Activated CD4-positive, alpha-beta T cell treated with anti-CD3 and anti-CD28 coated beads for 36 hours (primary cell): ENCODE measurements at regions not wholly inside any gene's neighbourhood (a gene's known extent, or its start where the extent isn't known, plus 50 kb on each side); places are given as distances from the start of the nearest gene placed in this dataset.

Source experiments
- ATAC-seq: fragments of 200-7000 bp; cut with Tn5 transposase; one replicate; pipeline ENCODE4 v1.10.0; 2021; ENCODE audit warnings: mild to moderate bottlenecking, moderate library complexity
- CTCF ChIA-PET: fragments of 350-600 bp; sonication (Branson Sonifier 250); formaldehyde crosslinking; loops from one replicate; lab custom pipeline; 2021; ENCODE audit warnings: antibody characterized with exemption; lab: Charles Lee
- POLR2A ChIA-PET: fragments of 350-600 bp; sonication (Branson Sonifier 250); formaldehyde crosslinking; loops from one replicate; lab custom pipeline; 2021; ENCODE audit warnings: antibody characterized with exemption, inconsistent platforms; lab: Charles Lee
- DNase-seq: peaks from one replicate; pipeline ENCODE4 v3.0.0-alpha.2; 2020
- H3K27ac Mint-ChIP-seq: one replicate; pipeline ENCODE4 v1.8.0; 2021; ENCODE audit warnings: mixed read lengths
- H3K27me3 Mint-ChIP-seq: one replicate; pipeline ENCODE4 v1.8.0; 2021; ENCODE audit warnings: mixed read lengths
- H3K36me3 Mint-ChIP-seq: one replicate; pipeline ENCODE4 v1.8.0; 2021; ENCODE audit warnings: low read depth, mixed read lengths
- H3K4me1 Mint-ChIP-seq: one replicate; pipeline ENCODE4 v1.8.0; 2021; ENCODE audit warnings: mixed read lengths
- H3K4me3 Mint-ChIP-seq: one replicate; pipeline ENCODE4 v1.8.0; 2021; ENCODE audit warnings: mild to moderate bottlenecking, moderate library complexity, mixed read lengths
- H3K9me3 Mint-ChIP-seq: one replicate; pipeline ENCODE4 v1.8.0; 2021; ENCODE audit warnings: low read depth, mixed read lengths
- intact Hi-C, 2 experiments: fragments of 100-400 bp; cut with DNase I in 1 of 2; cut with micrococcal nuclease in 1 of 2; formaldehyde crosslinking; loops; one replicate each; pipeline versions ENCODE4 v1.14.2 to v1.15.1; 2022 to 2024; cut with DNase I, micrococcal nuclease

DNA sequence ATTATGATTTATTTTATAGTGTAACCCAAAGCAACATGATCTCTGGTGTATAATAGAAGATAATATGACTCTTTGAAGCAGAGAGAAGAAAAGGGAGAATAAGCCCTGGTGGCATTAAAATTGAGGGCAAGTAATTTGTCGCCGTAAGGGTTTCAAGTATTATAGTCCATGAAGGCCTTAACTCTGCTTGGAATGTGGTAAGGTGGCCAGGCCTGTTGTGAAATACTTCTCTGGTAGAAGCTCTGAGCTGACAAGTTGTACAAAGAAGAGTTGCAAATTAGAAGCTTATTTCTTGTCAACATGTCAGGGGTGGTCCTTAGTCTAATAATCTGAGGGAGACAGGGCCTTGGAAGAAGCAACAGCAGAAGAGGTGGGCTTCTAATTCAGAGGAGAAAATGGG is 151.7 kb upstream of the HHIP start:
- Mint-ChIP-seq H3K27me3 (peaks cover 1% of the 10 kb centered on the region), H3K9me3 (no peaks in the 10 kb centered on the region), H3K27ac (no peak overlapping the region), H3K4me3 (no peak overlapping the region), H3K36me3 (no peaks in the 10 kb centered on the region), H3K4me1 (peaks cover 5% of the 10 kb centered on the region)
- ChIA-PET POLR2A (no interaction called here), CTCF (no interaction called here)
- intact Hi-C loops, result no loop called here
- no peak for ATAC-seq
- DNase-seq, result no peak

DNA sequence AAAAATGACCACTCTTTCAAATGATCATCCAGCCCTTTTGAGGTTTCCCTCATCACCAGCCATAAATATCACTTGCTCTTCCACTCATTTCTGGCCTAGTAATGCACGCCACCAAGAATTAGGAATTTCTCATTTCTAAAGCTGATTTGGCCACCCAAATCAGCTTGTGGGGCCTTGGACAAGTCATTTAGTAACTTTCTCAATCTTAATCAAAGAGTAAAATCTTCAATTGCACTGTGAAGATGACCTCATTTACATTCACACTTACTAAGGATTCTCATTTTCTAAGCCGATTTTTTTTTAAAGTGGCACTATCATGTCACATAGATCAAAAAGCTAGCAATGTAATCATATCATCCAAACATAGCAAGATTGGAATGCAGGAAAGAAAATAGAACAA is 150.0 kb upstream of the HHIP start:
- Mint-ChIP-seq H3K4me3 (no peak overlapping the region), H3K9me3 (no peaks in the 10 kb centered on the region), H3K4me1 (peaks cover 8% of the 10 kb centered on the region), H3K27ac (no peak overlapping the region), H3K36me3 (no peaks in the 10 kb centered on the region), H3K27me3 (peaks cover 1% of the 10 kb centered on the region)
- POLR2A ChIA-PET, result no interaction called here
- CTCF ChIA-PET, result interaction anchor here (0.8 kb wide), 1 partner anchor 21 kb away, joined by 3 read pairs; no protein-coding TSS in a partner anchor
- ATAC-seq, result peak; percentile 39
- intact Hi-C loops, result no loop called here
- no peak for DNase-seq

- ChIA-PET POLR2A (no interaction called here), CTCF (no interaction called here)
- Mint-ChIP-seq H3K27ac (no peak overlapping the region), H3K36me3 (no peaks in the 10 kb centered on the region), H3K4me3 (no peak overlapping the region), H3K9me3 (no peaks in the 10 kb centered on the region), H3K4me1 (peaks cover 8% of the 10 kb centered on the region), H3K27me3 (peaks cover 1% of the 10 kb centered on the region)
- peak; percentile 65 for ATAC-seq
- no peak for DNase-seq
- intact Hi-C loops, result no loop called here
These were observed 146.2 kb upstream of the HHIP start for GRCh38 chr4:144499777-144500176.

- peaks cover 3% of the 10 kb centered on the region for H3K4me1 Mint-ChIP-seq
- intact Hi-C loops, result no loop called here
- no peaks in the 10 kb centered on the region for H3K36me3 Mint-ChIP-seq
- DNase-seq (no peak), ATAC-seq (no peak)
- H3K9me3 Mint-ChIP-seq, result no peaks in the 10 kb centered on the region
- H3K27me3 Mint-ChIP-seq, result no peaks in the 10 kb centered on the region
- H3K27ac Mint-ChIP-seq, result no peak overlapping the region
- no peak overlapping the region for H3K4me3 Mint-ChIP-seq
- ChIA-PET CTCF (interaction anchor here (0.7 kb wide), 1 partner anchor 37 kb away, joined by 3 read pairs; no protein-coding TSS in a partner anchor), POLR2A (no interaction called here)
These were observed 144.7 kb upstream of the HHIP start for GRCh38 chr4:144501231-144501780.

DNA sequence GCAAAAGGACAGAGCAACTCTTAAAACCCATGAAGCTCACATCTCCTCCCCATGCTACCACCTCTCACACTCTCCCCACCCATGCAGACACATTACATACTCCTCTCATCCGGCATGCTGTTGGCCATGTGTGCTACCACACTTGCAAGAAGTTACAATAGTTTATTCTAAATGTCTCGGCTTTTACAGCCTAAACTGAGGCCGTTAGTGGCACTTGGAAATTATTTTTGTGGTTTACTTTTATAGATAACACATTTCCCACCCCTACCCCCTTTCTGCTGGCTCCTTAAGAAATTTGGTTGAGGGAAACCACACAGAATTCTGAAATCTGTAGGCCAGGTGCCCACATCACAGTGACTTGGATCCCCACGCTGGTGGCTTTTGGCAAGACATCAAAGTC is 141.1 kb upstream of the HHIP start:
- ChIA-PET POLR2A (no interaction called here), CTCF (no interaction called here)
- H3K4me1 Mint-ChIP-seq, result peaks cover 3% of the 10 kb centered on the region
- H3K27ac Mint-ChIP-seq, result no peak overlapping the region
- H3K4me3 Mint-ChIP-seq, result no peak overlapping the region
- DNase-seq, result no peak
- intact Hi-C loops, result no loop called here
- H3K27me3 Mint-ChIP-seq, result no peaks in the 10 kb centered on the region
- no peak for ATAC-seq
- no peaks in the 10 kb centered on the region for H3K36me3 Mint-ChIP-seq
- no peaks in the 10 kb centered on the region for H3K9me3 Mint-ChIP-seq

GRCh38 chr4:144507311-144508101 is 138.4 kb upstream of the HHIP start:
- Mint-ChIP-seq H3K9me3 (no peaks in the 10 kb centered on the region), H3K4me1 (no peaks in the 10 kb centered on the region), H3K36me3 (no peaks in the 10 kb centered on the region), H3K27ac (no peak overlapping the region), H3K4me3 (no peak overlapping the region), H3K27me3 (no peaks in the 10 kb centered on the region)
- ChIA-PET CTCF (no interaction called here), POLR2A (no interaction called here)
- intact Hi-C loops, result no loop called here
- no peak for ATAC-seq
- DNase-seq, result no peak

GRCh38 chr4:144509088-144510015 is 136.6 kb upstream of the HHIP start:
- Mint-ChIP-seq H3K4me1 (no peaks in the 10 kb centered on the region), H3K4me3 (no peak overlapping the region), H3K9me3 (no peaks in the 10 kb centered on the region), H3K36me3 (no peaks in the 10 kb centered on the region), H3K27ac (no peak overlapping the region), H3K27me3 (no peaks in the 10 kb centered on the region)
- POLR2A ChIA-PET, result no interaction called here
- ATAC-seq (no peak), DNase-seq (no peak)
- intact Hi-C loops, result no loop called here
- CTCF ChIA-PET, result no interaction called here

DNA sequence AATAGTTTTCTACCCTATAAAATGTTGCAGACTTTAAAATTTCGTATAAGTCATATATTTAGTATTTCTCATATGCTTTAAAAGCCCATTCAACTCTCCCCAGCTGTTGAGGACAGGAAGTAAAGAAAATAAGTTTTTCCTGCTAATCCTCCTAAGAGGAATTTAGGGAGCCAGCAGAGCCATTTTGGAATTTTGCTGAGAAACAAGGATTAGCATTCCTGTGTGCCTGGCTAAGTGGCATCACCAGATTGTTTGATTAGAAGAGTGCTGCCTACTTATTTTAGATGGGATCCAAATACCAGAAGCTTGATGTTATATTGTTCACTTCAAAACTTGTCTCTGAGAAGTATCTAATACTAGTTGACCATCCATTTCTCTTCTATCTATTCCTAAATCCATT is 131.2 kb upstream of the HHIP start:
- DNase-seq (no peak), ATAC-seq (no peak)
- Mint-ChIP-seq H3K27me3 (no peaks in the 10 kb centered on the region), H3K27ac (no peak overlapping the region), H3K4me3 (no peak overlapping the region), H3K36me3 (no peaks in the 10 kb centered on the region), H3K4me1 (no peaks in the 10 kb centered on the region), H3K9me3 (no peaks in the 10 kb centered on the region)
- intact Hi-C loops, result no loop called here
- ChIA-PET CTCF (no interaction called here), POLR2A (no interaction called here)

- ChIA-PET CTCF (interaction anchor here (0.7 kb wide), 1 partner anchor 255 kb away, joined by 3 read pairs; no protein-coding TSS in a partner anchor), POLR2A (no interaction called here)
- DNase-seq (no peak), ATAC-seq (no peak)
- Mint-ChIP-seq H3K4me1 (no peaks in the 10 kb centered on the region), H3K4me3 (no peak overlapping the region), H3K36me3 (no peaks in the 10 kb centered on the region), H3K27me3 (no peaks in the 10 kb centered on the region), H3K9me3 (no peaks in the 10 kb centered on the region), H3K27ac (no peak overlapping the region)
- intact Hi-C loops, result no loop called here
These were observed 127.6 kb upstream of the HHIP start for GRCh38 chr4:144518181-144518895.

DNA sequence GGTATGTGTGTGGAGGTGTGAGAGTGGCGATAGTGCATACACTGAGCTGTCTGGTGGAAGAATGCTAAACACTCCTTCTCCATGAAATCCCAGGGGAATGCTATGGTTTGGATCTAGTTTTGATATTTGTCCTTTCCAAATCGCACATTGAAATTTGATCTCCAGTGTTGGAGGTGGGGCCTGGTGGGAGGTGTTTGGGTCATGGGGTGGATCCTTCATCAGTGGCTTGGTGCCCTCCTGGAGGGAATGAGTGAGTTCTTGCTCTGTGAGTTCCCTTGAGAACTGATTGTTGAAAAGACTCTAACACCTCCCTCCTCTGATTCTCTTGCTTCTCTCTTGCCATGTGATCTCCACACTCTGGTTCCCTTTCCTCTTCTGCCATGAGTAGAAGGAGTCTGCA is 114.1 kb upstream of the HHIP start:
- no peak overlapping the region for H3K27ac Mint-ChIP-seq
- CTCF ChIA-PET, result no interaction called here
- no peaks in the 10 kb centered on the region for H3K36me3 Mint-ChIP-seq
- ATAC-seq (no peak), DNase-seq (no peak)
- no peaks in the 10 kb centered on the region for H3K27me3 Mint-ChIP-seq
- H3K9me3 Mint-ChIP-seq, result no peaks in the 10 kb centered on the region
- no peak overlapping the region for H3K4me3 Mint-ChIP-seq
- intact Hi-C loops, result no loop called here
- no peaks in the 10 kb centered on the region for H3K4me1 Mint-ChIP-seq
- POLR2A ChIA-PET, result no interaction called here

GRCh38 chr4:144547678-144548298 is 98.2 kb upstream of the HHIP start:
- intact Hi-C loops, result no loop called here
- no peaks in the 10 kb centered on the region for H3K9me3 Mint-ChIP-seq
- H3K27ac Mint-ChIP-seq, result no peak overlapping the region
- ChIA-PET POLR2A (no interaction called here), CTCF (interaction anchor here (0.8 kb wide), 1 partner anchor 1612 kb away, joined by 3 read pairs; no protein-coding TSS in a partner anchor)
- no peak for DNase-seq
- H3K4me3 Mint-ChIP-seq, result no peak overlapping the region
- no peaks in the 10 kb centered on the region for H3K27me3 Mint-ChIP-seq
- no peaks in the 10 kb centered on the region for H3K4me1 Mint-ChIP-seq
- H3K36me3 Mint-ChIP-seq, result no peaks in the 10 kb centered on the region
- no peak for ATAC-seq
